Ishikawa (cell line): ENCODE measurements at regions not wholly inside any gene's neighbourhood (a gene's known extent, or its start where the extent isn't known, plus 50 kb on each side); places are given as distances from the start of the nearest gene placed in this dataset.

ENCODE experiments used
- CREB1 ChIP-seq: IDR thresholded peaks from 2 replicates; pipeline ENCODE4 v1.6.1; 2012; ENCODE audit warnings: low read depth
- EGR1 ChIP-seq: IDR thresholded peaks from 2 replicates; pipeline ENCODE4 v1.6.1; 2012
- EP300 ChIP-seq: IDR thresholded peaks from 2 replicates; pipeline ENCODE4 v1.6.1; 2012; ENCODE audit warnings: borderline replicate concordance
- MAX ChIP-seq: IDR thresholded peaks from 2 replicates; pipeline ENCODE4 v1.6.1; 2012
- RAD21 ChIP-seq: IDR thresholded peaks from 2 replicates; pipeline ENCODE4 v1.6.1; 2012; ENCODE audit warnings: low read depth
- TEAD4 ChIP-seq: IDR thresholded peaks from 2 replicates; pipeline ENCODE4 v1.6.1; 2012
- USF1 ChIP-seq: IDR thresholded peaks from 2 replicates; pipeline ENCODE4 v1.6.1; 2012
- ZBTB7A ChIP-seq: IDR thresholded peaks from 2 replicates; pipeline ENCODE4 v1.6.1; 2012; ENCODE audit warnings: low read depth
- TF ChIP-seq, protein P1 (sequence below): IDR thresholded peaks from 2 replicates; pipeline ENCODE4 v1.6.1; 2012; ENCODE audit warnings: low read depth, mild to moderate bottlenecking

- no peak for TF ChIP-seq ZBTB7A
- no peak for TF ChIP-seq EP300
- no peak for TF ChIP-seq MAX
- TF ChIP-seq USF1: no peak
- TF ChIP-seq EGR1: no peak
- TF ChIP-seq, protein P1, sequence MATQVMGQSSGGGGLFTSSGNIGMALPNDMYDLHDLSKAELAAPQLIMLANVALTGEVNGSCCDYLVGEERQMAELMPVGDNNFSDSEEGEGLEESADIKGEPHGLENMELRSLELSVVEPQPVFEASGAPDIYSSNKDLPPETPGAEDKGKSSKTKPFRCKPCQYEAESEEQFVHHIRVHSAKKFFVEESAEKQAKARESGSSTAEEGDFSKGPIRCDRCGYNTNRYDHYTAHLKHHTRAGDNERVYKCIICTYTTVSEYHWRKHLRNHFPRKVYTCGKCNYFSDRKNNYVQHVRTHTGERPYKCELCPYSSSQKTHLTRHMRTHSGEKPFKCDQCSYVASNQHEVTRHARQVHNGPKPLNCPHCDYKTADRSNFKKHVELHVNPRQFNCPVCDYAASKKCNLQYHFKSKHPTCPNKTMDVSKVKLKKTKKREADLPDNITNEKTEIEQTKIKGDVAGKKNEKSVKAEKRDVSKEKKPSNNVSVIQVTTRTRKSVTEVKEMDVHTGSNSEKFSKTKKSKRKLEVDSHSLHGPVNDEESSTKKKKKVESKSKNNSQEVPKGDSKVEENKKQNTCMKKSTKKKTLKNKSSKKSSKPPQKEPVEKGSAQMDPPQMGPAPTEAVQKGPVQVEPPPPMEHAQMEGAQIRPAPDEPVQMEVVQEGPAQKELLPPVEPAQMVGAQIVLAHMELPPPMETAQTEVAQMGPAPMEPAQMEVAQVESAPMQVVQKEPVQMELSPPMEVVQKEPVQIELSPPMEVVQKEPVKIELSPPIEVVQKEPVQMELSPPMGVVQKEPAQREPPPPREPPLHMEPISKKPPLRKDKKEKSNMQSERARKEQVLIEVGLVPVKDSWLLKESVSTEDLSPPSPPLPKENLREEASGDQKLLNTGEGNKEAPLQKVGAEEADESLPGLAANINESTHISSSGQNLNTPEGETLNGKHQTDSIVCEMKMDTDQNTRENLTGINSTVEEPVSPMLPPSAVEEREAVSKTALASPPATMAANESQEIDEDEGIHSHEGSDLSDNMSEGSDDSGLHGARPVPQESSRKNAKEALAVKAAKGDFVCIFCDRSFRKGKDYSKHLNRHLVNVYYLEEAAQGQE: no peak
- TF ChIP-seq TEAD4: no peak
- TF ChIP-seq RAD21: no peak
- no peak for TF ChIP-seq CREB1
Measured at GRCh38 chr22:49617866-49618676, 209.6 kb downstream of the BRD1 start.
